CD4-positive, alpha-beta T cell treated with Interleukin-4 for 4 hours (primary cell): ENCODE measurements at regions not wholly inside any gene's neighbourhood (a gene's known extent, or its start where the extent isn't known, plus 50 kb on each side); places are given as distances from the start of the nearest gene placed in this dataset.
"Not testable (repeated sequence)": the region's sequence is repeated elsewhere in the genome, so short reads cannot be mapped to it uniquely, and the experiment has no call there.

ENCODE experiments used
- DNase-seq: peaks from one replicate; pipeline ENCODE4 v3.0.0-alpha.2; 2020

GRCh38 chr6:169865346-169866139 lies 114.1 kb downstream of the ERMARD start:
- DNase-seq: no peak

- DNase-seq: no peak
Measured at GRCh38 chr6:169864148-169865020, 113.0 kb downstream of the ERMARD start.

- DNase-seq: no peak
Measured at GRCh38 chr6:169863710-169864109, 112.3 kb downstream of the ERMARD start.

- DNase-seq: no peak
Measured at GRCh38 chr6:169862892-169863525, 111.6 kb downstream of the ERMARD start.

- no peak for DNase-seq
Measured at GRCh38 chr6:169862043-169862891, 110.8 kb downstream of the ERMARD start.

- no peak for DNase-seq
Measured at GRCh38 chr6:169861431-169862042, 110.1 kb downstream of the ERMARD start.

GRCh38 chr6:169859978-169860703 lies 108.7 kb downstream of the ERMARD start:
- DNase-seq: no peak

GRCh38 chr6:169859401-169859977 lies 108.1 kb downstream of the ERMARD start:
- no peak for DNase-seq

- no peak for DNase-seq
Measured at GRCh38 chr6:169858935-169859351, 107.5 kb downstream of the ERMARD start.

- DNase-seq: no peak
Measured at GRCh38 chr6:169858293-169858934, 107.0 kb downstream of the ERMARD start.

- no peak for DNase-seq
Measured at GRCh38 chr6:169857343-169858292, 106.2 kb downstream of the ERMARD start.

GRCh38 chr6:169856442-169857342 lies 105.3 kb downstream of the ERMARD start:
- DNase-seq: not testable (repeated sequence)

GRCh38 chr6:169854813-169855212 lies 103.4 kb downstream of the ERMARD start:
- no peak for DNase-seq

GRCh38 chr6:169854083-169854725 lies 102.8 kb downstream of the ERMARD start:
- DNase-seq: no peak

- no peak for DNase-seq
Measured at GRCh38 chr6:169853196-169854082, 102.0 kb downstream of the ERMARD start.

GRCh38 chr6:169852504-169853195 lies 101.2 kb downstream of the ERMARD start:
- DNase-seq: no peak
